ENCODE measurements at regions not wholly inside any gene's neighbourhood (a gene's known extent, or its start where the extent isn't known, plus 50 kb on each side); places are given as distances from the start of the nearest gene placed in this dataset.

- H3K4me1 Mint-ChIP-seq: peaks cover 3 to 4% of the 10 kb centered on the region in 2 experiments; a peak in 2 of 4 replicates
- H4K8ac ChIP-seq (replicated peaks; ENCODE audit: insufficient read length, low read depth, low read length): no peak overlapping the region
- no peak overlapping the region for H2BK12ac ChIP-seq (ENCODE audit: insufficient read length, low read depth, low read length)
- no peak overlapping the region for H3K9ac ChIP-seq (ENCODE audit: extremely low read depth, insufficient read length, low read length)
- no peak overlapping the region for H3K4me3 Mint-ChIP-seq
- no peak overlapping the region for H3K27ac Mint-ChIP-seq
- H3K4me2 ChIP-seq (ENCODE audit: insufficient read depth, insufficient read length, low read length): peak overlapping the region; percentile 33
- H3T11ph ChIP-seq (ENCODE audit: low read length): no peak overlapping the region
- peaks cover 0 to 4% (median 3%) of the 10 kb centered on the region in 3 experiments; a peak in 2 of 7 replicates for H3K36me3 Mint-ChIP-seq (ENCODE audit: insufficient read depth in 1 of 3, low read depth in 3 of 3)
- H4K91ac ChIP-seq (ENCODE audit: insufficient read length, low read depth, low read length): no peak overlapping the region
- H3K14ac ChIP-seq (ENCODE audit: insufficient read depth, low read length): no peak overlapping the region
- H2BK15ac ChIP-seq (ENCODE audit: low read depth, low read length): no peak overlapping the region
- no peaks in the 10 kb centered on the region for H3K9me3 ChIP-seq (ENCODE audit: control insufficient read depth, low read depth, low read length)
- no peak overlapping the region for H2AK5ac ChIP-seq (ENCODE audit: insufficient read length, low read length)
- H3K4ac ChIP-seq (ENCODE audit: low read depth, low read length): no peak overlapping the region
- no peak overlapping the region for H4K5ac ChIP-seq (ENCODE audit: insufficient read length, low read depth, low read length)
- no peak for DNase-seq
- H3K18ac ChIP-seq (ENCODE audit: insufficient read length, low read depth, low read length): no peak overlapping the region
- H3K23ac ChIP-seq (ENCODE audit: insufficient read length, low read depth, low read length): no peak overlapping the region
- no peaks in the 10 kb centered on the region for H3K4me1 ChIP-seq (ENCODE audit: insufficient read depth, low read length)
- no peaks in the 10 kb centered on the region for H4K20me1 ChIP-seq (ENCODE audit: control insufficient read depth, insufficient read depth, insufficient read length)
- H3K56ac ChIP-seq (ENCODE audit: insufficient read length, low read depth, low read length): no peak overlapping the region
- H2AFZ ChIP-seq (ENCODE audit: low read length): no peak overlapping the region
- no peaks in the 10 kb centered on the region for H3K27me3 Mint-ChIP-seq (ENCODE audit: low read depth)
- no peak overlapping the region for H2BK5ac ChIP-seq (ENCODE audit: insufficient read length, low read length)
- H3K27ac ChIP-seq (ENCODE audit: insufficient read length, low read depth, low read length): no peak overlapping the region
- no peaks in the 10 kb centered on the region for H3K79me1 ChIP-seq (ENCODE audit: insufficient read depth, low read depth, low read length, poor library complexity, severe bottlenecking)
- H3K79me2 ChIP-seq (ENCODE audit: insufficient read depth, low read length): no peaks in the 10 kb centered on the region
- H2BK120ac ChIP-seq (ENCODE audit: low read depth, low read length, poor library complexity, severe bottlenecking): no peak overlapping the region
- TF ChIP-seq CTCF (conservative IDR thresholded peaks at IDR 0.05): no peak
- no peaks in the 10 kb centered on the region for H3K9me3 Mint-ChIP-seq
- no peaks in the 10 kb centered on the region for H3K27me3 ChIP-seq (ENCODE audit: insufficient read depth, low read length)
- H2BK20ac ChIP-seq (ENCODE audit: low read depth, low read length, poor library complexity, severe bottlenecking): no peak overlapping the region
- WGBS (ENCODE audit: extremely low coverage, insufficient read length, low lambda C conversion rate): no CpG with 5 or more reads among the region's 5 CpGs
- H3K23me2 ChIP-seq (ENCODE audit: insufficient read length, low read depth, low read length, poor library complexity, severe bottlenecking): no peaks in the 10 kb centered on the region
These were observed 1116.4 kb downstream of the JRKL start for GRCh38 chr11:97506076-97506759.
